ENCODE measurements at regions not wholly inside any gene's neighbourhood (a gene's known extent, or its start where the extent isn't known, plus 50 kb on each side); places are given as distances from the start of the nearest gene placed in this dataset.

DNA sequence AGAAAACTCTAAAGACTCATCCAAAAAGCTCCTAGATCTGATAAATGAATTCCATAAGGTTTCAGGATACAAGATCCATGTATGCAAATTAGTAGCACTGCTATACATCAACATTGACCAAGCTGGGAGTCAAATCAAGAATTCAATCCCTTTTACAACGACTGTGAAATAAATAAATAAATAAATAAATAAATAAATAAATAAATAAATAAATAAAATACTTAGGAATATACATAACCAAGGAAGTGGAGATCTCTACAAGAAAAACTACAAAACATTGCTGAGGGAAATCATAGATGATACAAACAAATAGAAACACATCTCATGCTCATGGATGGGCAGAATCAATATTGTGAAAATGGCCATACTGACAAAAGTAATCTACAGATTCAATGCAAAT is 132.0 kb upstream of the NRSN1 start:
- TF ChIP-seq, protein P1, sequence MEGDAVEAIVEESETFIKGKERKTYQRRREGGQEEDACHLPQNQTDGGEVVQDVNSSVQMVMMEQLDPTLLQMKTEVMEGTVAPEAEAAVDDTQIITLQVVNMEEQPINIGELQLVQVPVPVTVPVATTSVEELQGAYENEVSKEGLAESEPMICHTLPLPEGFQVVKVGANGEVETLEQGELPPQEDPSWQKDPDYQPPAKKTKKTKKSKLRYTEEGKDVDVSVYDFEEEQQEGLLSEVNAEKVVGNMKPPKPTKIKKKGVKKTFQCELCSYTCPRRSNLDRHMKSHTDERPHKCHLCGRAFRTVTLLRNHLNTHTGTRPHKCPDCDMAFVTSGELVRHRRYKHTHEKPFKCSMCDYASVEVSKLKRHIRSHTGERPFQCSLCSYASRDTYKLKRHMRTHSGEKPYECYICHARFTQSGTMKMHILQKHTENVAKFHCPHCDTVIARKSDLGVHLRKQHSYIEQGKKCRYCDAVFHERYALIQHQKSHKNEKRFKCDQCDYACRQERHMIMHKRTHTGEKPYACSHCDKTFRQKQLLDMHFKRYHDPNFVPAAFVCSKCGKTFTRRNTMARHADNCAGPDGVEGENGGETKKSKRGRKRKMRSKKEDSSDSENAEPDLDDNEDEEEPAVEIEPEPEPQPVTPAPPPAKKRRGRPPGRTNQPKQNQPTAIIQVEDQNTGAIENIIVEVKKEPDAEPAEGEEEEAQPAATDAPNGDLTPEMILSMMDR (IDR thresholded peaks at IDR 0.05): no peak
- TF ChIP-seq POLR2A (IDR thresholded peaks at IDR 0.05) (no peak), EP300 (IDR thresholded peaks at IDR 0.05; ENCODE audit: low read depth) (no peak)

Measured in transverse colon (tissue), 3 donors.